Ovary (tissue), 3 donors: ENCODE measurements at regions not wholly inside any gene's neighbourhood (a gene's known extent, or its start where the extent isn't known, plus 50 kb on each side); places are given as distances from the start of the nearest gene placed in this dataset.

ENCODE experiments used
- CTCF ChIP-seq, 3 donors: fragments of 450-650 bp in 2 of 3; fragments of 200-600 bp in 1 of 3; IDR thresholded peaks; one replicate each; pipeline versions ENCODE4 v1.5.1 to v1.8.0; 2016 to 2022; ENCODE audit warnings: antibody characterized with exemption in 3 of 3, mild to moderate bottlenecking in 1 of 3
- EP300 ChIP-seq: sonication (generic); formaldehyde crosslinking; IDR thresholded peaks from one replicate; pipeline ENCODE4 v1.6.1; 2017; ENCODE audit warnings: antibody characterized with exemption
- POLR2A ChIP-seq: fragments of 450-650 bp; IDR thresholded peaks from one replicate; pipeline ENCODE4 v1.6.1; 2017; ENCODE audit warnings: antibody characterized with exemption, mild to moderate bottlenecking, moderate library complexity
- donor health status: DM: no; HTN: no; CAD: no.

GRCh38 chr18:47737956-47738355 lies 192.5 kb downstream of the SMAD2 start:
- TF ChIP-seq CTCF (IDR thresholded peaks at IDR 0.05), result no peak
- no peak for TF ChIP-seq EP300
- TF ChIP-seq POLR2A, result no peak
